ENCODE measurements at regions not wholly inside any gene's neighbourhood (a gene's known extent, or its start where the extent isn't known, plus 50 kb on each side); places are given as distances from the start of the nearest gene placed in this dataset.

GRCh38 chr9:107588393-107588792, 98.8 kb upstream of the KLF4 start:
- TF ChIP-seq MXI1 (IDR thresholded peaks at IDR 0.05; ENCODE audit: borderline replicate concordance, low read depth, low read length) (no peak), MAZ (IDR thresholded peaks at IDR 0.05; ENCODE audit: borderline replicate concordance, low read depth, low read length) (no peak), CTCF (conservative IDR thresholded peaks at IDR 0.05; ENCODE audit: low read depth, low read length) (no peak), CEBPB (IDR thresholded peaks at IDR 0.05; ENCODE audit: low read depth, low read length) (no peak), SMC3 (IDR thresholded peaks at IDR 0.05; ENCODE audit: low read depth, low read length) (no peak), POLR2A (IDR thresholded peaks at IDR 0.05; ENCODE audit: low read depth, low read length) (no peak)
